Spleen (tissue), 7 donors: ENCODE measurements at regions not wholly inside any gene's neighbourhood (a gene's known extent, or its start where the extent isn't known, plus 50 kb on each side); places are given as distances from the start of the nearest gene placed in this dataset.

Source experiments
- CTCF ChIP-seq, 11 experiments: fragments of 200-600 bp in 7 of 11; fragments of 450-650 bp in 4 of 11; sonication (generic) in 4 of 11; IDR thresholded peaks in 8 of 11; conservative IDR thresholded peaks in 3 of 11; 1 replicate in 7 of 11; 2 replicates in 4 of 11; pipeline versions ENCODE4 v1.4.0 to v1.8.0; 2016 to 2021; ENCODE audit warnings: antibody characterized with exemption in 11 of 11, inconsistent platforms in 4 of 11, mild to moderate bottlenecking in 1 of 11
- POLR2A ChIP-seq, 3 donors: fragments of 450-650 bp; IDR thresholded peaks; one replicate each; pipeline ENCODE4 v1.5.1; 2017; ENCODE audit warnings: antibody characterized with exemption in 3 of 3, mild to moderate bottlenecking in 1 of 3
- POLR2AphosphoS5 ChIP-seq, 3 donors: sonication (generic); formaldehyde crosslinking; IDR thresholded peaks; one replicate each; pipeline ENCODE4 v1.5.1; 2017; ENCODE audit warnings: antibody characterized with exemption in 3 of 3
- donor health status: DM: no; HTN: no; CAD: no; lungs with moderate emphysema.
- donor health status: DM: no; HTN: no; CAD: no.
- donor health status: DM: no; HTN: no; CAD: no.

GRCh38 chr1:219442611-219443061 lies 170.3 kb downstream of the ZC3H11B start:
- TF ChIP-seq POLR2AphosphoS5 (IDR thresholded peaks at IDR 0.05) (no peak), CTCF (IDR thresholded peaks at IDR 0.05 in 8 of 11, conservative IDR thresholded peaks at IDR 0.05 in 3 of 11) (no peak), POLR2A (IDR thresholded peaks at IDR 0.05) (no peak)
